ENCODE measurements at regions not wholly inside any gene's neighbourhood (a gene's known extent, or its start where the extent isn't known, plus 50 kb on each side); places are given as distances from the start of the nearest gene placed in this dataset.

DNA sequence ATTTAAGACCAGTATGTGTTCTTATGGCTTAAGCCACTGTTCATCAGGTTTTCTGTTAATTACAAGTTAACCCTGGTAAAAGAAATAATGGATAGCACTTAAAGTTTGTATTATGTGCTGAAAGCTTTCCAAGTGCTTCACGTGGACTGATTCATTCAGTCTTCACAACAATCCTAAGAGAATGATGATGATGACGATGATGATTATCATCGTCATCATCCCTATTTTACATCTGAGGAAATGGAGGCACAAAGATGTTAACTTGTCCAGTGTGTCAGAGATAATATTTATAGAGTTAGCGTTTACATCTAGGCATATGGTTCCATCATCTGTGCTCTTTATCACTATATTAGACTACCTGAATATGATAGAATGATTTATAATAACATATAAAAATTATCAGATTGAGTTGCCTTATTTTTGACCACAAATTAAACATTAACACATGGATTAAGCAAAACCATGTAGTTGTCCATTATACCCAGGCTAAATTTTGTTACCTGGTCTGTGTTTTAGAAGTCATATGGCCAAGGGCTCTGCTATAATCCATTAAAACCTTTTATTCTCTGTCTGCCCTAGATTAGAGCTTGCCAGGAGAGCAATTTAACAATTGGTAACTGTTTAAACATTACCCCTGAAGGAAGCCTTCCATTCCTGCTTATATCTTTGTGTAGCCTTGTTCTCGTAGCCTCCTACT lies 102.3 kb upstream of the MAP3K1 start:
- TF ChIP-seq, protein P1, sequence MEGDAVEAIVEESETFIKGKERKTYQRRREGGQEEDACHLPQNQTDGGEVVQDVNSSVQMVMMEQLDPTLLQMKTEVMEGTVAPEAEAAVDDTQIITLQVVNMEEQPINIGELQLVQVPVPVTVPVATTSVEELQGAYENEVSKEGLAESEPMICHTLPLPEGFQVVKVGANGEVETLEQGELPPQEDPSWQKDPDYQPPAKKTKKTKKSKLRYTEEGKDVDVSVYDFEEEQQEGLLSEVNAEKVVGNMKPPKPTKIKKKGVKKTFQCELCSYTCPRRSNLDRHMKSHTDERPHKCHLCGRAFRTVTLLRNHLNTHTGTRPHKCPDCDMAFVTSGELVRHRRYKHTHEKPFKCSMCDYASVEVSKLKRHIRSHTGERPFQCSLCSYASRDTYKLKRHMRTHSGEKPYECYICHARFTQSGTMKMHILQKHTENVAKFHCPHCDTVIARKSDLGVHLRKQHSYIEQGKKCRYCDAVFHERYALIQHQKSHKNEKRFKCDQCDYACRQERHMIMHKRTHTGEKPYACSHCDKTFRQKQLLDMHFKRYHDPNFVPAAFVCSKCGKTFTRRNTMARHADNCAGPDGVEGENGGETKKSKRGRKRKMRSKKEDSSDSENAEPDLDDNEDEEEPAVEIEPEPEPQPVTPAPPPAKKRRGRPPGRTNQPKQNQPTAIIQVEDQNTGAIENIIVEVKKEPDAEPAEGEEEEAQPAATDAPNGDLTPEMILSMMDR (IDR thresholded peaks at IDR 0.05; ENCODE audit: borderline replicate concordance, insufficient read depth, low read depth, low read length), result no peak

GRCh38 chr5:56710826-56711590 lies 104.3 kb upstream of the MAP3K1 start:
- TF ChIP-seq, protein P1 (IDR thresholded peaks at IDR 0.05; ENCODE audit: borderline replicate concordance, insufficient read depth, low read depth, low read length), result no peak
- H3K4me3 ChIP-seq (ENCODE audit: low read depth, low read length), result no peak overlapping the region

More for the DNA sequence above, 102.3 kb upstream of the MAP3K1 start:
- no peak overlapping the region for H3K4me3 ChIP-seq (ENCODE audit: low read depth, low read length)

- TF ChIP-seq, protein P1 (IDR thresholded peaks at IDR 0.05; ENCODE audit: borderline replicate concordance, insufficient read depth, low read depth, low read length), result no peak
- H3K4me3 ChIP-seq (ENCODE audit: low read depth, low read length), result no peak overlapping the region
Measured at GRCh38 chr5:56706504-56706903, 108.8 kb upstream of the MAP3K1 start.

- H3K4me3 ChIP-seq (ENCODE audit: low read depth, low read length), result no peak overlapping the region
- TF ChIP-seq, protein P1 (IDR thresholded peaks at IDR 0.05; ENCODE audit: borderline replicate concordance, insufficient read depth, low read depth, low read length), result no peak
Measured at GRCh38 chr5:56705217-56705616, 110.1 kb upstream of the MAP3K1 start.

DNA sequence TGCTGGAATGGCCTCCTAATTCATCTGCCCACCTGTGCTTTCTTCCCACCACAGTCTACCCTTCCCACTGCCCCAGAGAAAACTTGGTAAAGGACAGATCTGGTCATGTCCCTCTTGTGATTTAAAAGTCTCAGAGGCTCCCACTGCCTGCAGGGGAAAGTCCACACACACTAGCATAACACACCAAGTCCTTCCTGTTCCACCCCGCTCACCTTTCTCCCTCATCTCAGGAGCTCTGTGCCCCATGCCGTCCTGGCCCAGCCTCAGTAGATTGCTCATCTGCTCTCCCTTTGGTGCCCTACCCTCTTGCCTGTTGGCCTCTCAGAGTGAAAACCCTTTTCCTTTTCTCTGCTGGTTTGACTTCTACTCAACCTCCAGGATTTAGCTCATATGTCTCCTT lies 111.4 kb upstream of the MAP3K1 start:
- H3K4me3 ChIP-seq (ENCODE audit: low read depth, low read length), result no peak overlapping the region
- TF ChIP-seq, protein P1 (IDR thresholded peaks at IDR 0.05; ENCODE audit: borderline replicate concordance, insufficient read depth, low read depth, low read length), result no peak

DNA sequence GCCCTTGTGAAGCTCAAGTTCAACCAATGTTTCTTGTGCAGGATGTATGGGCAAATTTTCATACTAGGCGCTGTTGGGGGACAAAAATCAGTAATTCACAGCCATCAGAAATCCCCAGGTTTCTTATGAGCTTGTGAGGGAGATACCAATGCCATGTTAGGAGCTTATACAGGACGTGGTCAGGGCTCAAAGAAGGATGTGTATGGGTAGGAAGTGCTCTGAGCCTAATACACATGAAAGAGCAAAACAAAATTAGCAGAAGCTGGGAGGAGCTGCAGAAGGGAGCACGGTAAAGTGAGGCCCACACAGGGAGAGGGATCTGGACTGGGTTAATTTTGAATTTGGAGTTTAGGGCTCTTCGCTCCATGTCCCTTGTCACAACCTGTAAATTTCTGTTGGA lies 114.6 kb upstream of the MAP3K1 start:
- TF ChIP-seq, protein P1 (IDR thresholded peaks at IDR 0.05; ENCODE audit: borderline replicate concordance, insufficient read depth, low read depth, low read length), result no peak
- H3K4me3 ChIP-seq (ENCODE audit: low read depth, low read length), result no peak overlapping the region

GRCh38 chr5:56699538-56699937 lies 115.8 kb upstream of the MAP3K1 start:
- TF ChIP-seq, protein P1 (IDR thresholded peaks at IDR 0.05; ENCODE audit: borderline replicate concordance, insufficient read depth, low read depth, low read length), result no peak
- H3K4me3 ChIP-seq (ENCODE audit: low read depth, low read length), result no peak overlapping the region

Data from GM12875 (cell line).